ENCODE measurements at regions not wholly inside any gene's neighbourhood (a gene's known extent, or its start where the extent isn't known, plus 50 kb on each side); places are given as distances from the start of the nearest gene placed in this dataset.
"Not testable (repeated sequence)": the region's sequence is repeated elsewhere in the genome, so short reads cannot be mapped to it uniquely, and the experiment has no call there.

GRCh38 chr13:21272439-21272838 lies 96.0 kb downstream of the MRPL57 start:
- not testable (repeated sequence) for DNase-seq (ENCODE audit: low read depth)

GRCh38 chr13:21274457-21274856 lies 98.0 kb downstream of the MRPL57 start:
- DNase-seq (ENCODE audit: low read depth); H3K4me3 ChIP-seq (ENCODE audit: control insufficient read depth, low read depth, low read length): not testable (repeated sequence)

More at GRCh38 chr13:21272439-21272838, 96.0 kb downstream of the MRPL57 start:
- H3K4me3 ChIP-seq (ENCODE audit: control insufficient read depth, low read depth, low read length) = not testable (repeated sequence)

- H3K4me3 ChIP-seq (ENCODE audit: control insufficient read depth, low read depth, low read length) = no peak overlapping the region
- DNase-seq (ENCODE audit: low read depth) = no peak
- no peak for TF ChIP-seq CTCF (IDR thresholded peaks at IDR 0.05; ENCODE audit: control insufficient read depth, insufficient read depth, low read depth, low read length, missing control alignments)
Measured at GRCh38 chr13:21282065-21282464, 105.6 kb downstream of the MRPL57 start.

GRCh38 chr13:21287331-21287907 lies 111.0 kb downstream of the MRPL57 start:
- TF ChIP-seq CTCF (IDR thresholded peaks at IDR 0.05; ENCODE audit: control insufficient read depth, insufficient read depth, low read depth, low read length, missing control alignments) = no peak
- no peak overlapping the region for H3K4me3 ChIP-seq (ENCODE audit: control insufficient read depth, low read depth, low read length)
- DNase-seq (ENCODE audit: low read depth) = no peak

- H3K4me3 ChIP-seq (ENCODE audit: control insufficient read depth, low read depth, low read length) = no peak overlapping the region
- no peak for TF ChIP-seq CTCF (IDR thresholded peaks at IDR 0.05; ENCODE audit: control insufficient read depth, insufficient read depth, low read depth, low read length, missing control alignments)
- no peak for DNase-seq (ENCODE audit: low read depth)
Measured at GRCh38 chr13:21289475-21289874, 113.0 kb downstream of the MRPL57 start.

GRCh38 chr13:21290442-21291002 lies 114.1 kb downstream of the MRPL57 start:
- not testable (repeated sequence) for H3K4me3 ChIP-seq (ENCODE audit: control insufficient read depth, low read depth, low read length); DNase-seq (ENCODE audit: low read depth)

- no peak overlapping the region for H3K4me3 ChIP-seq (ENCODE audit: control insufficient read depth, low read depth, low read length)
- TF ChIP-seq CTCF (IDR thresholded peaks at IDR 0.05; ENCODE audit: control insufficient read depth, insufficient read depth, low read depth, low read length, missing control alignments) = no peak
Measured at GRCh38 chr13:21291840-21292239, 115.4 kb downstream of the MRPL57 start.

GRCh38 chr13:21296991-21297390 lies 120.5 kb downstream of the MRPL57 start:
- peak; percentile 8 for DNase-seq (ENCODE audit: low read depth)
- peak; percentile 66 for TF ChIP-seq CTCF (IDR thresholded peaks at IDR 0.05; ENCODE audit: control insufficient read depth, insufficient read depth, low read depth, low read length, missing control alignments)
- not testable (repeated sequence) for H3K4me3 ChIP-seq (ENCODE audit: control insufficient read depth, low read depth, low read length)

More at GRCh38 chr13:21291840-21292239, 115.4 kb downstream of the MRPL57 start:
- no peak for DNase-seq (ENCODE audit: low read depth)

Measured in AG09309 (cell line).